LNCAP (cell line): ENCODE measurements at regions not wholly inside any gene's neighbourhood (a gene's known extent, or its start where the extent isn't known, plus 50 kb on each side); places are given as distances from the start of the nearest gene placed in this dataset.

Experiments
- TF ChIP-seq, protein P1 (sequence below): fragments of 450-650 bp; IDR thresholded peaks from 2 replicates; pipeline ENCODE4 v1.5.1; 2017; ENCODE audit warnings: mild to moderate bottlenecking

DNA sequence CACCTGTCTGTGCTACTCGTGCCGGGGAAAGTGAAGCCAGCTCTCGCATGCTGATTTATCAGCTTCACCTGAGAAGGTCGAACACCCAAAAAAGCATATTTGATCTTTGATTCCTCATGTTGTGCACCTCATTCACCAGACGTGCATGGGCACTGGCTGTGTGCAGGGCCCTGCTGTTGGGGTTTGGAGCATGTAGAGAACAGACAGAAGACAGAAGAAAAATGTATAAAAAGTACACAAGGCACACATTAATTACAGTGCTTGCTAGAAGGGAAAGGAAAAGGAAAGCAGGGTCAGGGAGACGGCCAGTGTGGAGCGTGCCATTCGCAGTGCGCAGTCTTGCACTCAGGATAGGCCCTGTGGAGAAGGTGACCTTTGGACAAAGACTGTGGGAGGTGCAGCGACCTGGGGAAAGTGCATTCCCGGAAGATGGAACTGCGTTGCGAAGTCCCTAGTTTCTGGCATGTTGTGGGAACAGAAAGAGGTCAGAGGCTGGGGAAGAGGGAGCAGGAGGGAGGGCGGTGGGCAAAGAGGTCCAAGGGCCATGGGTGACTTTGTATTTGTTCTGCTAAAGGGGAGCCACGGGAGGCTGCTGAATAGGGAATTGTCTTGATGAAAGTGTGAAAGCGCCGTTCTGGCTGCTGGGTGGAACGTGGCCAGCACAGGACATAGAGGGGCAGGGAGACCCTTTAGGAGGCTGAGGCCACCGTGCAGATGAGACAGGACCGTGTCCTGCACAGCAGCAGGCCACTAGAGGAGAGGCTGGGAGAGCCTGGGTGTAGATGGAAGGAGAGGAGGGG lies 232.8 kb downstream of the GLRX3 start:
- TF ChIP-seq, protein P1, sequence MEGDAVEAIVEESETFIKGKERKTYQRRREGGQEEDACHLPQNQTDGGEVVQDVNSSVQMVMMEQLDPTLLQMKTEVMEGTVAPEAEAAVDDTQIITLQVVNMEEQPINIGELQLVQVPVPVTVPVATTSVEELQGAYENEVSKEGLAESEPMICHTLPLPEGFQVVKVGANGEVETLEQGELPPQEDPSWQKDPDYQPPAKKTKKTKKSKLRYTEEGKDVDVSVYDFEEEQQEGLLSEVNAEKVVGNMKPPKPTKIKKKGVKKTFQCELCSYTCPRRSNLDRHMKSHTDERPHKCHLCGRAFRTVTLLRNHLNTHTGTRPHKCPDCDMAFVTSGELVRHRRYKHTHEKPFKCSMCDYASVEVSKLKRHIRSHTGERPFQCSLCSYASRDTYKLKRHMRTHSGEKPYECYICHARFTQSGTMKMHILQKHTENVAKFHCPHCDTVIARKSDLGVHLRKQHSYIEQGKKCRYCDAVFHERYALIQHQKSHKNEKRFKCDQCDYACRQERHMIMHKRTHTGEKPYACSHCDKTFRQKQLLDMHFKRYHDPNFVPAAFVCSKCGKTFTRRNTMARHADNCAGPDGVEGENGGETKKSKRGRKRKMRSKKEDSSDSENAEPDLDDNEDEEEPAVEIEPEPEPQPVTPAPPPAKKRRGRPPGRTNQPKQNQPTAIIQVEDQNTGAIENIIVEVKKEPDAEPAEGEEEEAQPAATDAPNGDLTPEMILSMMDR, result no peak

DNA sequence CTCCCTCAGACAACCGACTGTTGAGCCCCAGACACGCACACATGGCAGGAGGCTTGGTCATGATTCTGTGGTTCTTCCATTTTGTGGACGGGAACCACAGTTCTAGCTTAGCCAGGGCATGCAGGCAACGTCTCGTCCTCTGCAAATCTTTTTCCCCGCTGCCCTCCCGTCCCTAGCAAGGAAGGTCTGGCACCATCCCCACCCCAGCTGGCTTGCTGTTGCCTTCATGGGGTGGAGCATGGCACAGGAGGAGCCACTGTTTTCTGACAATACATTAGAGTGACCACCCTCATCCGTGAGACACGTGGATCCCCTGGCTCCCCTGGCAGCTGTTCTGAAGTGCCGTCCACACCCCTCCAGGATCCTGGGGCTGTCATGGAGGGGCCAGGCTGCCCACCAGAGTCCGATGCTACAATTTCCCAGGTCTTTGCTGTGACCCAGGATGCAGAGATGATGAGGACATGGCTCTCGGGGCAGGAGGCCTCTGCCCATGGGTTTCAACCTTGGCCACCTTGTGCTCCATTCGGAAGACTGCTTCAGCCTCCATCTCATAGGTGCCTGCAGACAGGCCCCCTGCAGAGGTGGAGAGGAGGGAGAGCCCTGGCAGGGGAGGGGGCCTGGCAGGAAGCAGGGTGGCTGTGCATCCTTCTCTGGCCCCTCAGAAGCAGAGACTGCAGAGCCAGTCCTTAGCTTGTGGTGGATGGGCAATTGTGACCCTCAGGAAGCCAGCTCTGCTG lies 233.6 kb downstream of the GLRX3 start:
- TF ChIP-seq, protein P1, result no peak

DNA sequence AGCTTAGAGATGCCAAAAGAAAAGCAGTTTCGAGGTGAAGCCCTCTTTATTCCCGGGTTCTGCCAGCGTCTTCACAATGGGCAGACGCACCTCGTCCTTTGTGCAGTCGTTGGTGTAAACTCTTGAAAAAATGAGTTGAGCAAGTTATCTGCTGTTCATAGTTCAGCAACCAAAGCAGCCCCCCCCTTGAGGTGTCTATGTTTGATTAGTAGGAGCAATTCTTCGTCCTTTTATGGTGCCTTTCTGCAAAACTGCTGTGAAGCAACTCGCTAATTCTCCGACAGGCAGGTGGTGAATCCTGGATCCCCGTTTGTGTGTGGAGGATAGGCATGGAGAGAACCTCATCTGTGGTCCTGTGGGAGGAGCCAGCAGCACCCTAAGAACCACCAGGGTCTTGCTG lies 234.5 kb downstream of the GLRX3 start:
- TF ChIP-seq, protein P1, result no peak

DNA sequence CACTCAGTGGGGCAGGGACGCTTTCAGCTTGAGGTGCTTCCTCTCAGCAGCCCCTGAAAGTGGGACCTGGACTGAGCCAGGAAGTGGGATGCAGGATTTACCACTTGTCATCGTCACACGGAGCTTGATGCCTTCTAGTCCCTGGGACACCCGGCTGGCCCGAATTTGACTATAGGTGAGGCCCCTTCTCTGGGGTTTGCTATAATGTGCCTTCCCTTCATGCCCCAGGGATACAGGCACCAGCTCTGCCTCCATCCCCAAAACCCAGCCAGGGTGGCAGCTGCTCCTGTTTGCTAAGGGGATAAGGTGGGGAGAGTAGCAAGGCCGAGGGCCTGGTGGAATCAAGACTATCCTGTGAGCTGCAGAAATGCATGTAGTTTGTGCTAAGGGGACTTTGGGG lies 235.0 kb downstream of the GLRX3 start:
- TF ChIP-seq, protein P1, result no peak

DNA sequence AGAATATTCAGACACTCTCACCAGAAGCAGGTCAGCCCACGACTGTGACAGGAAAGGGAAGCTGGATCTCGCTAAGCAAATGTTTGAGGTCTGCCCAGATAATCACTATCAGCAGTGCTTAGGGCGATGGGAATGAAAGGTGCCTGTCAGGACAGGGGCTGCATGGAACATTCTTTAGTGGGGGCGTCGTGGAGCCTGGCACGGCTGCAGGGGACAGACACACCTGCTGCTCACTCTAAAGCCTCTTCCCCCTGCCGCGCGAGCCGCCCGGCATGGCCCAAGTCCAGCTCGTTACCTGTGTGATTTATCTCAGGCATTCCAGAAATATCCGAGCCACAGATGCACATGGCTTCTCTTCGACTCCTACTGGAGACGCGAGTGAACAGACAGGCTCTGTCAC lies 235.5 kb downstream of the GLRX3 start:
- TF ChIP-seq, protein P1, result no peak

DNA sequence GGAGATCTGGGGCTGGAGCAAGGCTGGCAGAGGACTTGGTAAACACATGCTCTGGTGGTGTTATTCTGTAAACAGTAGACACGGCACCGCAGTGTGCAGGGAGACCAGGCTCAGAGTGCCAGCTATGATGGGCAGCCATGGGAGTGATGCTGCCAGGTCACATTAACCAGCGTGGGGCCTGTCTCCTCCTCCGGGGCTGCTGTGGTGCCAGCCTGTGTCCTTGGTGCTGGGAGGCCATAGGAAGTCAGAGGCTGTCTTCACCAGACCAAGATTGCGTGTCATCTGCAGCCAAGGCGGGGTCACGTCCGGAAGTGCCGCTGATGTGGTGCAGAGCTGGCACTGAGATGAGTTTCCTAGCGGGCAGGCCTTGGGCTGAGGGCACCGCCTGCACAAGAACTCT lies 236.0 kb downstream of the GLRX3 start:
- TF ChIP-seq, protein P1, result no peak

DNA sequence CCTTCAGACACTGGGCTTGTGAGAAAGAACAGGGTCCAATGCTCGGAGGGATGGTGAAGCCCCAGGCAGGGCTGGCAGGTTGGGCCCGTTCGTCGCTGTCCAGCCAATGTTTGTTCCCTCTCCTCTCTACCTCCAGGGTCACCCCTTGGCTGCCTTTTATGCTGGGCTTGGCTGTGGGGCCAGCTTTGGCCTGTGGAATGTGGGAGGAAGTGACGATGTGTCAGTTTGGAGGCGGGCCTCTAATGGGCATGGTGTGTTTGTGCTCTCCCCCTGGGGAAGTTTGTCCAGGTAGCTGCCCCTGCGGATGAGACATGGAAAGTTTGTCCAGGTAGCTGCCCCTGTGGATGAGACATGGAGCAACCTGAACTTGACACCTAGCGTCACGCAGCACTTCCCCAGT lies 236.7 kb downstream of the GLRX3 start:
- TF ChIP-seq, protein P1, result no peak
